IMR-90 (cell line): ENCODE measurements at regions not wholly inside any gene's neighbourhood (a gene's known extent, or its start where the extent isn't known, plus 50 kb on each side); places are given as distances from the start of the nearest gene placed in this dataset.

Experiments
- ATAC-seq: fragments of 200-7000 bp; cut with Tn5 transposase; 2 replicates; pipeline ENCODE4 v1.9.1; 2020; ENCODE audit warnings: low read depth, mild to moderate bottlenecking, moderate library complexity
- BruUV-seq: library from RNA; stranded (reverse); fragments of 400-500 nt; replicated peaks from 2 replicates; lab custom pipeline; 2021; lab: Mats Ljungman, UMichigan
- CTCF ChIA-PET: fragments of 300-600 bp; formaldehyde crosslinking; extraction: SDS; loops from one replicate; lab custom pipeline; 2021; ENCODE audit warnings: antibody characterized with exemption; lab: Yijun Ruan, JAX
- POLR2A ChIA-PET: fragments of 300-600 bp; sonication (Branson Sonifier 250); formaldehyde crosslinking; loops from one replicate; lab custom pipeline; 2022; ENCODE audit warnings: antibody characterized with exemption; ENCODE audit not compliant: unreplicated experiment; lab: Charles Lee
- DNase-seq: peaks from one replicate; pipeline ENCODE4 v3.0.0; 2013
- H2AFZ ChIP-seq: replicated peaks from 2 replicates; pipeline ENCODE3; 2013; ENCODE audit warnings: low read length, mild to moderate bottlenecking; ENCODE audit not compliant: poor library complexity
- H2AK5ac ChIP-seq: 2 replicates; pipeline ENCODE4 v1.6.1; 2013; ENCODE audit warnings: low read depth, low read length, inconsistent platforms
- H2AK9ac ChIP-seq: replicated peaks from 2 replicates; pipeline ENCODE3; 2013; ENCODE audit warnings: mild to moderate bottlenecking, low read depth, low read length, moderate library complexity; ENCODE audit not compliant: poor library complexity
- H2BK120ac ChIP-seq: 2 replicates; pipeline ENCODE4 v1.6.1; 2013; ENCODE audit warnings: low read depth, low read length, inconsistent platforms
- H2BK15ac ChIP-seq: 3 replicates; pipeline ENCODE4 v1.6.1; 2013; ENCODE audit warnings: low read depth, low read length, inconsistent platforms
- H2BK20ac ChIP-seq: 2 replicates; pipeline ENCODE4 v1.6.1; 2013; ENCODE audit warnings: low read depth, mild to moderate bottlenecking, inconsistent platforms, low read length, moderate library complexity
- H2BK5ac ChIP-seq: 2 replicates; pipeline ENCODE4 v1.6.1; 2013; ENCODE audit warnings: mild to moderate bottlenecking, low read depth, low read length, inconsistent platforms; ENCODE audit not compliant: poor library complexity, severe bottlenecking
- H3K14ac ChIP-seq: replicated peaks from 2 replicates; pipeline ENCODE4 v1.6.1; 2013; ENCODE audit warnings: low read depth, low read length, inconsistent platforms
- H3K18ac ChIP-seq: 2 replicates; pipeline ENCODE4 v1.6.1; 2013; ENCODE audit warnings: low read depth, low read length, control low read depth
- H3K23ac ChIP-seq: 2 replicates; pipeline ENCODE4 v1.6.1; 2013; ENCODE audit warnings: low read depth, low read length, inconsistent platforms
- H3K27ac ChIP-seq: 2 replicates; pipeline ENCODE4 v1.5.1; 2013; ENCODE audit warnings: mild to moderate bottlenecking, control low read depth, low read length; ENCODE audit not compliant: insufficient read depth
- H3K27me3 ChIP-seq: 2 replicates; pipeline ENCODE4 v1.6.1; 2013; ENCODE audit warnings: low read length; ENCODE audit not compliant: control insufficient read depth, insufficient read depth
- H3K36me3 ChIP-seq: 2 replicates; pipeline ENCODE4 v1.6.1; 2013; ENCODE audit warnings: low read length, mixed read lengths; ENCODE audit not compliant: control insufficient read depth, insufficient read depth
- H3K4ac ChIP-seq: 2 replicates; pipeline ENCODE4 v1.6.1; 2013; ENCODE audit warnings: low read depth, low read length, inconsistent platforms
- H3K4me1 ChIP-seq: 2 replicates; pipeline ENCODE4 v1.6.1; 2013; ENCODE audit warnings: low read length, mixed read lengths; ENCODE audit not compliant: control insufficient read depth, insufficient read depth
- H3K4me2 ChIP-seq: 2 replicates; pipeline ENCODE4 v1.6.1; 2013; ENCODE audit warnings: low read depth, mild to moderate bottlenecking, control low read depth, low read length, moderate library complexity
- H3K4me3 ChIP-seq: 2 replicates; pipeline ENCODE4 v1.5.1; 2013; ENCODE audit warnings: low read depth, mild to moderate bottlenecking, control low read depth, low read length, moderate library complexity; ENCODE audit not compliant: insufficient read depth
- H3K56ac ChIP-seq: 2 replicates; pipeline ENCODE4 v1.6.1; 2013; ENCODE audit warnings: low read length, inconsistent platforms; ENCODE audit not compliant: insufficient read depth; ENCODE audit errors: extremely low read depth
- H3K79me1 ChIP-seq, 2 experiments: 2 replicates each; pipeline ENCODE4 v1.6.1; 2013; ENCODE audit warnings: low read length in 2 of 2, inconsistent platforms in 1 of 2, low read depth in 1 of 2
- H3K9ac ChIP-seq: 2 replicates; pipeline ENCODE4 v1.6.1; 2013; ENCODE audit warnings: low read depth, low read length, control low read depth
- H3K9me1 ChIP-seq: 2 replicates; pipeline ENCODE4 v1.6.1; 2013; ENCODE audit warnings: low read length, inconsistent platforms; ENCODE audit not compliant: insufficient read depth
- H3K9me3 ChIP-seq: 2 replicates; pipeline ENCODE4 v1.6.1; 2013; ENCODE audit warnings: low read length; ENCODE audit not compliant: control insufficient read depth, insufficient read depth
- H4K20me1 ChIP-seq: 2 replicates; pipeline ENCODE4 v1.6.1; 2013; ENCODE audit warnings: low read length, inconsistent platforms; ENCODE audit not compliant: insufficient read depth
- H4K5ac ChIP-seq: 2 replicates; pipeline ENCODE4 v1.6.1; 2013; ENCODE audit warnings: mild to moderate bottlenecking, low read depth, low read length, control low read depth
- H4K8ac ChIP-seq, 2 experiments: 2 replicates each; pipeline ENCODE4 v1.6.1; 2013; ENCODE audit warnings: low read depth in 2 of 2, low read length in 2 of 2, control low read depth in 1 of 2, inconsistent platforms in 1 of 2
- H4K91ac ChIP-seq: 2 replicates; pipeline ENCODE4 v1.6.1; 2013; ENCODE audit warnings: low read depth, low read length, inconsistent platforms; ENCODE audit not compliant: insufficient read depth
- BHLHE40 ChIP-seq: fragments of 150-350 bp; IDR thresholded peaks from 2 replicates; pipeline ENCODE4 v1.6.1; 2016; ENCODE audit warnings: mild to moderate bottlenecking, low read depth, low read length
- CEBPB ChIP-seq: IDR thresholded peaks from 2 replicates; pipeline ENCODE4 v1.6.1; 2012; ENCODE audit warnings: low read depth, low read length, improper control_type of control experiment
- CHD1 ChIP-seq: IDR thresholded peaks from 2 replicates; pipeline ENCODE4 v1.6.1; 2012; ENCODE audit warnings: low read depth, low read length, improper control_type of control experiment
- ELK1 ChIP-seq: fragments of 150-350 bp; IDR thresholded peaks from 2 replicates; pipeline ENCODE4 v1.6.1; 2016; ENCODE audit warnings: low read depth, mild to moderate bottlenecking, low read length, moderate library complexity, borderline replicate concordance
- FOS ChIP-seq: fragments of 150-350 bp; IDR thresholded peaks from 2 replicates; pipeline ENCODE4 v1.6.1; 2016; ENCODE audit warnings: low read depth, low read length
- MAFK ChIP-seq: IDR thresholded peaks from 2 replicates; pipeline ENCODE4 v1.6.1; 2012; ENCODE audit warnings: low read depth, low read length, improper control_type of control experiment
- MAZ ChIP-seq: IDR thresholded peaks from 2 replicates; pipeline ENCODE4 v1.6.1; 2012; ENCODE audit warnings: low read depth, mild to moderate bottlenecking, low read length, improper control_type of control experiment, moderate library complexity, borderline replicate concordance
- NFE2L2 ChIP-seq: fragments of 150-350 bp; IDR thresholded peaks from 2 replicates; pipeline ENCODE4 v1.6.1; 2016; ENCODE audit warnings: low read depth, mild to moderate bottlenecking, low read length
- RAD21 ChIP-seq: IDR thresholded peaks from 2 replicates; pipeline ENCODE4 v1.6.1; 2012; ENCODE audit warnings: low read length, improper control_type of control experiment
- RCOR1 ChIP-seq: IDR thresholded peaks from 2 replicates; pipeline ENCODE4 v1.6.1; 2012; ENCODE audit warnings: mild to moderate bottlenecking, low read length, improper control_type of control experiment; ENCODE audit not compliant: insufficient replicate concordance
- RFX5 ChIP-seq: IDR thresholded peaks from 2 replicates; pipeline ENCODE4 v1.8.0; 2012; ENCODE audit warnings: low read depth, mild to moderate bottlenecking, low read length, moderate library complexity
- SMC3 ChIP-seq: fragments of 150-350 bp; IDR thresholded peaks from 2 replicates; pipeline ENCODE4 v1.6.1; 2016; ENCODE audit warnings: low read depth, mild to moderate bottlenecking, antibody characterized with exemption, low read length, moderate library complexity
- USF2 ChIP-seq: fragments of 150-350 bp; IDR thresholded peaks from 2 replicates; pipeline ENCODE4 v1.6.1; 2017; ENCODE audit warnings: mild to moderate bottlenecking, antibody characterized with exemption, low read length, low read depth
- WGBS, 2 experiments: methylation state at CpG; one replicate each; pipeline versions ENCODE4 v1.1.5 to v1.1.7; 2013; ENCODE audit warnings: missing lambda C conversion rate in 2 of 2; ENCODE audit not compliant: insufficient read length in 1 of 2; ENCODE audit errors: extremely low coverage in 2 of 2; 5-methylcytosine and 5-hydroxymethylcytosine counted together
- dilution Hi-C: fragments of 300-500 bp; cut with HindIII; formaldehyde crosslinking; loops from one replicate; pipeline ENCODE4 v1.14.3; 2018; ENCODE audit warnings: low sequenced_read_pairs; ENCODE audit not compliant: unreplicated experiment
- in situ Hi-C: fragments of 300-500 bp; cut with MboI; formaldehyde crosslinking; loops from 3 replicates; pipeline ENCODE4 v1.14.3; 2019; ENCODE audit warnings: low sequenced_read_pairs, inconsistent platforms, mixed read lengths
- intact Hi-C: fragments of 100-400 bp; cut with micrococcal nuclease; formaldehyde crosslinking; loops from 2 replicates; pipeline ENCODE4 v1.10.0; 2022

GRCh38 chr2:10234013-10234306, 68.7 kb upstream of the HPCAL1 start:
- intact Hi-C loops: no loop called here
- Histone ChIP-seq H3K18ac (no peak overlapping the region), H2AK9ac (peak overlapping the region; percentile 78), H3K36me3 (no peaks in the 10 kb centered on the region), H2BK20ac (no peak overlapping the region), H3K4me1 (no peaks in the 10 kb centered on the region), H3K14ac (no peak overlapping the region), H3K56ac (no peak overlapping the region), H2BK120ac (no peak overlapping the region), H3K79me1 (no peaks in the 10 kb centered on the region), H2AFZ (no peak overlapping the region), H4K91ac (no peak overlapping the region), H3K4me2 (no peak overlapping the region), H2BK15ac (no peak overlapping the region), H2BK5ac (peak overlapping the region; percentile 34), H4K8ac (no peak overlapping the region), H3K4ac (no peak overlapping the region), H2AK5ac (no peak overlapping the region), H3K27me3 (peaks cover 34% of the 10 kb centered on the region), H3K9me1 (peaks cover 9% of the 10 kb centered on the region; the same call in 1 of the 2 replicates), H3K9me3 (no peaks in the 10 kb centered on the region), H3K9ac (no peak overlapping the region), H4K5ac (no peak overlapping the region), H4K20me1 (no peaks in the 10 kb centered on the region), H3K27ac (no peak overlapping the region), H3K4me3 (no peak overlapping the region), H3K23ac (no peak overlapping the region)
- ATAC-seq: no peak
- CTCF ChIA-PET: no interaction called here
- BruUV-seq: no TSS peak
- POLR2A ChIA-PET: no interaction called here
- WGBS, 2 experiments: 67% methylated on average over 1 of the region's 4 CpGs; no CpG with 5 or more reads in 1 of the 2 experiments
- in situ Hi-C loops: no loop called here
- dilution Hi-C loops: no loop called here
- DNase-seq: no peak
- no peak for TF ChIP-seq USF2
- TF ChIP-seq RAD21: no peak
- no peak for TF ChIP-seq RCOR1
- no peak for TF ChIP-seq BHLHE40
- TF ChIP-seq RFX5: no peak
- TF ChIP-seq ELK1: no peak
- no peak for TF ChIP-seq SMC3
- no peak for TF ChIP-seq CHD1
- TF ChIP-seq FOS: no peak
- TF ChIP-seq MAZ: no peak
- no peak for TF ChIP-seq CEBPB
- no peak for TF ChIP-seq MAFK
- TF ChIP-seq NFE2L2: no peak
